ENCODE measurements at regions not wholly inside any gene's neighbourhood (a gene's known extent, or its start where the extent isn't known, plus 50 kb on each side); places are given as distances from the start of the nearest gene placed in this dataset.

- H3K27me3 ChIP-seq: no peaks in the 10 kb centered on the region
- H3K4me3 ChIP-seq: no peak overlapping the region
- no peak overlapping the region for H3K27ac ChIP-seq
- TF ChIP-seq, protein P1, sequence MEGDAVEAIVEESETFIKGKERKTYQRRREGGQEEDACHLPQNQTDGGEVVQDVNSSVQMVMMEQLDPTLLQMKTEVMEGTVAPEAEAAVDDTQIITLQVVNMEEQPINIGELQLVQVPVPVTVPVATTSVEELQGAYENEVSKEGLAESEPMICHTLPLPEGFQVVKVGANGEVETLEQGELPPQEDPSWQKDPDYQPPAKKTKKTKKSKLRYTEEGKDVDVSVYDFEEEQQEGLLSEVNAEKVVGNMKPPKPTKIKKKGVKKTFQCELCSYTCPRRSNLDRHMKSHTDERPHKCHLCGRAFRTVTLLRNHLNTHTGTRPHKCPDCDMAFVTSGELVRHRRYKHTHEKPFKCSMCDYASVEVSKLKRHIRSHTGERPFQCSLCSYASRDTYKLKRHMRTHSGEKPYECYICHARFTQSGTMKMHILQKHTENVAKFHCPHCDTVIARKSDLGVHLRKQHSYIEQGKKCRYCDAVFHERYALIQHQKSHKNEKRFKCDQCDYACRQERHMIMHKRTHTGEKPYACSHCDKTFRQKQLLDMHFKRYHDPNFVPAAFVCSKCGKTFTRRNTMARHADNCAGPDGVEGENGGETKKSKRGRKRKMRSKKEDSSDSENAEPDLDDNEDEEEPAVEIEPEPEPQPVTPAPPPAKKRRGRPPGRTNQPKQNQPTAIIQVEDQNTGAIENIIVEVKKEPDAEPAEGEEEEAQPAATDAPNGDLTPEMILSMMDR (IDR thresholded peaks at IDR 0.05): no peak
- H3K36me3 ChIP-seq: no peaks in the 10 kb centered on the region
- no peak for DNase-seq (ENCODE audit: low spot score)
- H3K9me3 ChIP-seq: no peaks in the 10 kb centered on the region
- no peaks in the 10 kb centered on the region for H3K4me1 ChIP-seq
These were observed 240.5 kb upstream of the FZD8 start for GRCh38 chr10:35882422-35883150.

- DNase-seq (ENCODE audit: low spot score): no peak
- H3K27me3 ChIP-seq: no peaks in the 10 kb centered on the region
These were observed 239.2 kb upstream of the FZD8 start for GRCh38 chr10:35881320-35881719.

GRCh38 chr10:35876248-35876647, 234.2 kb upstream of the FZD8 start:
- H3K4me1 ChIP-seq: peaks cover 0 to 12% of the 10 kb centered on the region in 2 donors
- TF ChIP-seq, protein P1 (IDR thresholded peaks at IDR 0.05): no peak
- H3K27me3 ChIP-seq: no peaks in the 10 kb centered on the region
- DNase-seq (ENCODE audit: low spot score): no peak
- H3K36me3 ChIP-seq: no peaks in the 10 kb centered on the region
- H3K27ac ChIP-seq: no peak overlapping the region
- H3K9me3 ChIP-seq: no peaks in the 10 kb centered on the region
- no peak overlapping the region for H3K4me3 ChIP-seq

More at GRCh38 chr10:35881320-35881719, 239.2 kb upstream of the FZD8 start:
- Histone ChIP-seq H3K36me3 (no peaks in the 10 kb centered on the region), H3K4me3 (no peak overlapping the region), H3K9me3 (no peaks in the 10 kb centered on the region), H3K4me1 (no peaks in the 10 kb centered on the region), H3K27ac (no peak overlapping the region)
- TF ChIP-seq, protein P1 (IDR thresholded peaks at IDR 0.05): no peak

GRCh38 chr10:35875016-35875676, 233.1 kb upstream of the FZD8 start:
- DNase-seq (ENCODE audit: low spot score): no peak
- Histone ChIP-seq H3K36me3 (no peaks in the 10 kb centered on the region), H3K4me3 (no peak overlapping the region), H3K27ac (no peak overlapping the region), H3K27me3 (no peaks in the 10 kb centered on the region), H3K9me3 (no peaks in the 10 kb centered on the region), H3K4me1 (peaks cover 0 to 12% of the 10 kb centered on the region in 2 donors)
- TF ChIP-seq, protein P1 (IDR thresholded peaks at IDR 0.05): no peak

DNA sequence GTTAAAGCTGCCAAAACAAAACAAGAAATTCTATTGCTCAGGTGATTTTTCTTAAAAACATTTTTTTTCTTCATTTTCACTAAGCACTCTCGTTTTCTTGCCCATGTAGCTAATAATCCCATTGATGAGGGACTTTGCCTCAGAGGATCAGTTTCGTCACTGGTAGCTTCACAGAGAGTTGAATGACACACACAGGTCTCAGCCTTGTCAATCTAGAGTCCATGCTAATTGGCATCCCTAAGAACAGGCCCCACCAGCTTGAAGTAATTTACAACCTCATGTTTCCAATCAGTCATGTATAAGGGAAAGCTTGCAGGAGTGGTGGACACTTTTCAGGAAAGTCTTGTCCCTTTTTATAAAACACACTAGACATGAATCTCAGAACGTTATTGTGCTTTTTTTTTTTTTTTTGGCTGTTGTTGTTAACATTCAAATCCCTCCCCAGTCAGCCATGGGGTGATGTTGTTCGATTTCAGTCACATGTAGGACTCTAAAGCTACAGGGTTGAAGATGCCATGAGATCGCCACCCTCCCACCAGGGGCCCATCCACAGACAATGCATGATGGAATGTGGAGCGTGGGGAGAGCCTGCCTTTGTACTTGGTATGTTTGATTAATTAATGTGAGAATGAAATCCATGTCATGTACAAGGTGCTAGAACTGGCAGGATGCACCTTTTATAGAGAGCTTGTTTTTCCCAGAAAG, 232.4 kb upstream of the FZD8 start:
- Histone ChIP-seq H3K27me3 (no peaks in the 10 kb centered on the region), H3K36me3 (no peaks in the 10 kb centered on the region), H3K9me3 (no peaks in the 10 kb centered on the region), H3K4me3 (no peak overlapping the region), H3K4me1 (peaks cover 0 to 12% of the 10 kb centered on the region in 2 donors), H3K27ac (no peak overlapping the region)
- DNase-seq (ENCODE audit: low spot score): no peak
- TF ChIP-seq, protein P1 (IDR thresholded peaks at IDR 0.05): no peak

Measured in right atrium auricular region (tissue), 2 donors.